PC-3 (cell line): ENCODE measurements at regions not wholly inside any gene's neighbourhood (a gene's known extent, or its start where the extent isn't known, plus 50 kb on each side); places are given as distances from the start of the nearest gene placed in this dataset.

ENCODE experiments used
- EZH2 ChIP-seq: fragments of 300-600 bp; sonication (generic); IDR thresholded peaks from one replicate; pipeline ENCODE4 v1.6.1; 2017; ENCODE audit warnings: antibody characterized with exemption, mild to moderate bottlenecking, low read length; ENCODE audit not compliant: unreplicated experiment
- EZH2phosphoT487 ChIP-seq: fragments of 300-600 bp; sonication (generic); IDR thresholded peaks from 2 replicates; pipeline ENCODE4 v1.6.1; 2018; ENCODE audit warnings: mild to moderate bottlenecking, antibody characterized with exemption, low read length, borderline replicate concordance
- TF ChIP-seq, protein P1 (sequence below): fragments of 300-600 bp; sonication (generic); conservative IDR thresholded peaks from 2 replicates; pipeline ENCODE4 v1.5.1; 2017; ENCODE audit warnings: antibody characterized with exemption, low read depth, mild to moderate bottlenecking, low read length

DNA sequence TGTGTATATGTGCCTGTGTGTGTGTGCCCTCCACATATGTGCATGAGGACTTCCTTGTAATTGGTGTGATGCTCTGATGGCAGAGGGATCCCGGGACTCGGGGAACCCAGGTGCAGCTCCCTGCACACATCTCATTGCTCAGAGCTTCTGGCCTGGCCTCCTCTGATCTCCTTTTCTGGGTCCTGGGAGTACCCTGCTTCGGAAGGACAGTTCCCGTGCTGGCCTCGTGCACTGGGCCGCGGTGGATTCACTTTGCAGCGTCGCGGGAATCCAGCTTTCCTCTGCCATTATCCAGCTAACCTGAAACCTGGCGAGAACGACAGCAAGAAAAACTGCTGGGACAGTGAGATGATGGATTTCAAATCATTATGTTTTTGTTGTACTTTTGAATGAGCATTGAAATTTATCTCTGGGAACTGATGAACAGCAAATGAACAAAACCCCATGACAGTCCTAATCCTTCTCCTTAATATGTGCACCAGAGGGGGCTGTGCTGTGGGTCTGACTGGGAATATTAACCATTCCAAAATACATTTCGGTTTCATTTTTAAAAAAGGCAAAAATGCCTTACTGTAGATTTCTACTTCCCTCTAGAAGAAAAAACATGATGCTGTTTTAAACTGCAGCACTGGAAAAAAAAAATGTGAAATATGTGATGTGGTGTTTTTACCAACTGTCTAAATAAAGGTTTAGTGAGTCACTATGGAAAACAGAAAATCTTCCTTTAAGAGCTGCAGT, 78.2 kb downstream of the PTGR3 start:
- TF ChIP-seq, protein P1, sequence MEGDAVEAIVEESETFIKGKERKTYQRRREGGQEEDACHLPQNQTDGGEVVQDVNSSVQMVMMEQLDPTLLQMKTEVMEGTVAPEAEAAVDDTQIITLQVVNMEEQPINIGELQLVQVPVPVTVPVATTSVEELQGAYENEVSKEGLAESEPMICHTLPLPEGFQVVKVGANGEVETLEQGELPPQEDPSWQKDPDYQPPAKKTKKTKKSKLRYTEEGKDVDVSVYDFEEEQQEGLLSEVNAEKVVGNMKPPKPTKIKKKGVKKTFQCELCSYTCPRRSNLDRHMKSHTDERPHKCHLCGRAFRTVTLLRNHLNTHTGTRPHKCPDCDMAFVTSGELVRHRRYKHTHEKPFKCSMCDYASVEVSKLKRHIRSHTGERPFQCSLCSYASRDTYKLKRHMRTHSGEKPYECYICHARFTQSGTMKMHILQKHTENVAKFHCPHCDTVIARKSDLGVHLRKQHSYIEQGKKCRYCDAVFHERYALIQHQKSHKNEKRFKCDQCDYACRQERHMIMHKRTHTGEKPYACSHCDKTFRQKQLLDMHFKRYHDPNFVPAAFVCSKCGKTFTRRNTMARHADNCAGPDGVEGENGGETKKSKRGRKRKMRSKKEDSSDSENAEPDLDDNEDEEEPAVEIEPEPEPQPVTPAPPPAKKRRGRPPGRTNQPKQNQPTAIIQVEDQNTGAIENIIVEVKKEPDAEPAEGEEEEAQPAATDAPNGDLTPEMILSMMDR: peak; percentile 45; the same call in 1 of the 2 replicates
- no peak for TF ChIP-seq EZH2
- no peak for TF ChIP-seq EZH2phosphoT487
